HPDE6-E6E7 (cell line): ENCODE measurements at regions not wholly inside any gene's neighbourhood (a gene's known extent, or its start where the extent isn't known, plus 50 kb on each side); places are given as distances from the start of the nearest gene placed in this dataset.
"Not testable (repeated sequence)": the region's sequence is repeated elsewhere in the genome, so short reads cannot be mapped to it uniquely, and the experiment has no call there.

ENCODE experiments used
- DNase-seq: peaks from one replicate; pipeline ENCODE4 v3.0.0; 2011; ENCODE audit warnings: missing footprints; ENCODE audit errors: extremely low spot score

GRCh38 chr1:14345946-14346550 lies 252.4 kb upstream of the KAZN start:
- no peak for DNase-seq

GRCh38 chr1:14347186-14347585 lies 251.3 kb upstream of the KAZN start:
- no peak for DNase-seq

GRCh38 chr1:14347776-14348175 lies 250.7 kb upstream of the KAZN start:
- no peak for DNase-seq

GRCh38 chr1:14350197-14350596 lies 248.3 kb upstream of the KAZN start:
- no peak for DNase-seq

GRCh38 chr1:14352897-14353296 lies 245.6 kb upstream of the KAZN start:
- DNase-seq: no peak

- DNase-seq: not testable (repeated sequence)
Observed at GRCh38 chr1:14361005-14361404, 237.5 kb upstream of the KAZN start.

GRCh38 chr1:14362331-14362730 lies 236.2 kb upstream of the KAZN start:
- no peak for DNase-seq

GRCh38 chr1:14363036-14363590 lies 235.4 kb upstream of the KAZN start:
- no peak for DNase-seq

GRCh38 chr1:14363707-14364413 lies 234.6 kb upstream of the KAZN start:
- no peak for DNase-seq

- DNase-seq: no peak
Observed at GRCh38 chr1:14365301-14365988, 233.0 kb upstream of the KAZN start.

- DNase-seq: no peak
Observed at GRCh38 chr1:14366091-14367018, 232.1 kb upstream of the KAZN start.

- no peak for DNase-seq
Observed at GRCh38 chr1:14367451-14367850, 231.0 kb upstream of the KAZN start.

GRCh38 chr1:14369526-14370213 lies 228.8 kb upstream of the KAZN start:
- no peak for DNase-seq

GRCh38 chr1:14371771-14372497 lies 226.6 kb upstream of the KAZN start:
- DNase-seq: no peak

GRCh38 chr1:14372526-14372925 lies 226.0 kb upstream of the KAZN start:
- DNase-seq: no peak

GRCh38 chr1:14373081-14373758 lies 225.3 kb upstream of the KAZN start:
- no peak for DNase-seq

- DNase-seq: no peak
Observed at GRCh38 chr1:14375226-14375625, 223.3 kb upstream of the KAZN start.

- DNase-seq: no peak
Observed at GRCh38 chr1:14377386-14377785, 221.1 kb upstream of the KAZN start.

GRCh38 chr1:14380408-14380807 lies 218.1 kb upstream of the KAZN start:
- DNase-seq: no peak

- DNase-seq: no peak
Observed at GRCh38 chr1:14390816-14391215, 207.7 kb upstream of the KAZN start.
